ENCODE measurements at regions not wholly inside any gene's neighbourhood (a gene's known extent, or its start where the extent isn't known, plus 50 kb on each side); places are given as distances from the start of the nearest gene placed in this dataset.
"Not testable (repeated sequence)": the region's sequence is repeated elsewhere in the genome, so short reads cannot be mapped to it uniquely, and the experiment has no call there.

GRCh38 chr9:79425840-79426239 is 145.9 kb upstream of the TLE4 start:
- DNase-seq, result no peak

- DNase-seq, result no peak
Measured at GRCh38 chr9:79428422-79428821, 143.3 kb upstream of the TLE4 start.

- no peak for DNase-seq
Measured at GRCh38 chr9:79430619-79431018, 141.1 kb upstream of the TLE4 start.

GRCh38 chr9:79431019-79431679 is 140.6 kb upstream of the TLE4 start:
- no peak for DNase-seq

- DNase-seq, result no peak
Measured at GRCh38 chr9:79432485-79432884, 139.3 kb upstream of the TLE4 start.

- no peak for DNase-seq
Measured at GRCh38 chr9:79433703-79434102, 138.1 kb upstream of the TLE4 start.

GRCh38 chr9:79439221-79439620 is 132.5 kb upstream of the TLE4 start:
- DNase-seq, result not testable (repeated sequence)

- no peak for DNase-seq
Measured at GRCh38 chr9:79446523-79447307, 125.0 kb upstream of the TLE4 start.

- DNase-seq, result no peak
Measured at GRCh38 chr9:79447308-79447605, 124.5 kb upstream of the TLE4 start.

GRCh38 chr9:79447762-79448161 is 124.0 kb upstream of the TLE4 start:
- no peak for DNase-seq

- no peak for DNase-seq
Measured at GRCh38 chr9:79452265-79452664, 119.5 kb upstream of the TLE4 start.

- DNase-seq, result no peak
Measured at GRCh38 chr9:79461712-79462111, 110.1 kb upstream of the TLE4 start.

- no peak for DNase-seq
Measured at GRCh38 chr9:79465156-79465555, 106.6 kb upstream of the TLE4 start.

GRCh38 chr9:79469164-79469563 is 102.6 kb upstream of the TLE4 start:
- DNase-seq, result no peak

GRCh38 chr9:79470954-79471353 is 100.8 kb upstream of the TLE4 start:
- DNase-seq, result no peak

GRCh38 chr9:79471580-79472543 is 99.9 kb upstream of the TLE4 start:
- peak; percentile 57 to 64 for DNase-seq

GRCh38 chr9:79473704-79474103 is 98.1 kb upstream of the TLE4 start:
- DNase-seq, result no peak

GRCh38 chr9:79477241-79477840 is 94.4 kb upstream of the TLE4 start:
- no peak for DNase-seq

- DNase-seq, result peak; percentile 41 to 63
Measured at GRCh38 chr9:79477955-79478771, 93.6 kb upstream of the TLE4 start.

- DNase-seq, result no peak
Measured at GRCh38 chr9:79480639-79481038, 91.1 kb upstream of the TLE4 start.

- no peak for DNase-seq
Measured at GRCh38 chr9:79481846-79482477, 89.8 kb upstream of the TLE4 start.

- no peak for DNase-seq
Measured at GRCh38 chr9:79485258-79485657, 86.5 kb upstream of the TLE4 start.

All from hippocampal formation (tissue), 2 donors.